Panc1 (cell line): ENCODE measurements at regions not wholly inside any gene's neighbourhood (a gene's known extent, or its start where the extent isn't known, plus 50 kb on each side); places are given as distances from the start of the nearest gene placed in this dataset.

Experiments used
- ATAC-seq: fragments of 200-7000 bp; cut with Tn5 transposase; 2 replicates; pipeline ENCODE4 v1.9.1; 2020; ENCODE audit warnings: mild to moderate bottlenecking, moderate library complexity
- BruUV-seq: library from RNA; stranded (reverse); fragments of 400-500 nt; replicated peaks from 2 replicates; lab custom pipeline; 2021; lab: Mats Ljungman, UMichigan
- CTCF ChIA-PET: fragments of 300-600 bp; sonication (Branson Sonifier 250); formaldehyde crosslinking; loops from one replicate; lab custom pipeline; 2022; ENCODE audit warnings: antibody characterized with exemption; lab: Charles Lee
- POLR2A ChIA-PET: fragments of 300-600 bp; sonication (Branson Sonifier 250); formaldehyde crosslinking; loops from one replicate; lab custom pipeline; 2022; ENCODE audit warnings: antibody characterized with exemption; lab: Charles Lee
- DNase-seq: peaks from one replicate; pipeline ENCODE4 v3.0.0-alpha.2; 2010; ENCODE audit warnings: low read depth, low spot score
- H3K27ac ChIP-seq: 2 replicates; pipeline ENCODE4 v1.5.1; 2011; ENCODE audit warnings: mild to moderate bottlenecking, low read length, inconsistent platforms
- H3K27me3 ChIP-seq: fragments of 200-500 bp; sonication (Bioruptor generic); 2 replicates; pipeline ENCODE4 v1.6.0; 2014; ENCODE audit warnings: low read length, inconsistent platforms; ENCODE audit not compliant: control insufficient read depth, insufficient read depth
- H3K36me3 ChIP-seq: fragments of 200-500 bp; sonication (Bioruptor generic); 2 replicates; pipeline ENCODE4 v1.5.1; 2014; ENCODE audit warnings: inconsistent platforms, mild to moderate bottlenecking, low read length, moderate library complexity; ENCODE audit not compliant: control insufficient read depth, insufficient read depth
- H3K4me1 ChIP-seq: 2 replicates; pipeline ENCODE4 v1.5.1; 2011; ENCODE audit warnings: inconsistent platforms, mild to moderate bottlenecking, low read length, moderate library complexity; ENCODE audit not compliant: control insufficient read depth, insufficient read depth
- H3K4me3 ChIP-seq, 2 experiments: 2 replicates each; pipeline ENCODE4 v1.5.1; 2011 to 2012; ENCODE audit warnings: low read depth in 2 of 2, low read length in 2 of 2, mild to moderate bottlenecking in 2 of 2, inconsistent platforms in 1 of 2, moderate library complexity in 1 of 2
- H3K9me3 ChIP-seq: fragments of 200-500 bp; sonication (Bioruptor generic); 2 replicates; pipeline ENCODE4 v1.5.1; 2014; ENCODE audit warnings: low read depth, mild to moderate bottlenecking, inconsistent platforms, low read length, moderate library complexity; ENCODE audit not compliant: control insufficient read depth, insufficient read depth
- POLR2AphosphoS5 ChIP-seq: IDR thresholded peaks from 2 replicates; pipeline ENCODE4 v1.6.1; 2012; ENCODE audit warnings: mild to moderate bottlenecking, low read depth, low read length, moderate library complexity
- SIN3A ChIP-seq: IDR thresholded peaks from 2 replicates; pipeline ENCODE4 v1.6.1; 2012; ENCODE audit warnings: low read depth, mild to moderate bottlenecking, low read length, moderate library complexity, borderline replicate concordance; ENCODE audit not compliant: insufficient read depth
- TCF7L2 ChIP-seq: IDR thresholded peaks from 2 replicates; pipeline ENCODE4 v1.6.1; 2011; ENCODE audit warnings: mild to moderate bottlenecking, low read depth, low read length, inconsistent platforms
- in situ Hi-C: cut with HindIII; loops from 2 replicates; pipeline ENCODE4 v1.10.0; 2016; ENCODE audit warnings: low sequenced_read_pairs, low pct_unique_long_range_greater_than_20kb
- intact Hi-C: fragments of 100-400 bp; cut with micrococcal nuclease; formaldehyde crosslinking; loops from one replicate; pipeline ENCODE4 v1.10.0; 2022; ENCODE audit not compliant: unreplicated experiment
- TF ChIP-seq, protein P1 (sequence below), 2 experiments: IDR thresholded peaks; 2 replicates each; pipeline ENCODE4 v1.6.1; 2011 to 2012; ENCODE audit warnings: low read depth in 2 of 2, control low read depth in 1 of 2, low read length in 1 of 2, mild to moderate bottlenecking in 1 of 2, moderate library complexity in 1 of 2; ENCODE audit not compliant: insufficient read depth in 1 of 2
- TF ChIP-seq, protein P2 (sequence below): fragments of 450-650 bp; IDR thresholded peaks from 2 replicates; pipeline ENCODE4 v1.5.1; 2017; ENCODE audit warnings: mild to moderate bottlenecking

DNA sequence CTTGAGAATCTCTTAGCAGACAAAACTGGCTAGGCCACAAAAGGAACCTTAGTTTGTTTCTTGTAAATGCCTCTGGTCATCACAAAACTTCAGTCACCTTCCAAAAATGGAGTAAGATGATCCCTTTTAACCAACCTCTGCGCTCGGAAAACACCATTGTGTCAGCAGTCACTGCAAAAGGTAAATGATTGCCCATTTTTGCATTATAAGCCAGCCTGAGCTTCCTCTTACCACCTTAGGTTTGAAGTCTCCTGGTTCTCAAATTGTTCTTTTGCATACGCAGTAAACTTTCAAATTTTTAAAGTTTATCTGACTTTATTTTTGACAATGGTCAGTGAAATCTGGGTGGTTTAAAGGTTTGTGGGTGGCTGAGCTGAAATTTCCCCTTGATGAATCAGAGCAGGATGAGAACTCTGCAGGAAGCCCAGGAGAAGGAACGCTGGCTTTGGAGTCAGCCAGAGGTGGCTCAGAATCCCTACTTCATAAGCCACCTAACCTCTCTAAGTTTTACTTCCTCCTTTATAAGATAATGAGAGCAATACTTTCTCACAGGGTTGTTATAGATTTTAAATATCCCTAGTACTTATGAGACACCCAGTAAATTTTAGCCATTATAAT lies 131.4 kb downstream of the MED10 start:
- Histone ChIP-seq H3K27ac (no peak overlapping the region), H3K27me3 (peaks cover 5% of the 10 kb centered on the region), H3K4me3 (no peak overlapping the region), H3K36me3 (no peaks in the 10 kb centered on the region), H3K9me3 (no peaks in the 10 kb centered on the region), H3K4me1 (no peaks in the 10 kb centered on the region)
- intact Hi-C loops (no loop called here), in situ Hi-C loops (no loop called here)
- POLR2A ChIA-PET, result no interaction called here
- CTCF ChIA-PET, result interaction anchor here (0.5 kb wide), 1 partner anchor 329 kb away, joined by 4 read pairs; no protein-coding TSS in a partner anchor
- DNase-seq (no peak), ATAC-seq (no peak)
- no TSS peak for BruUV-seq
- TF ChIP-seq, protein P1, sequence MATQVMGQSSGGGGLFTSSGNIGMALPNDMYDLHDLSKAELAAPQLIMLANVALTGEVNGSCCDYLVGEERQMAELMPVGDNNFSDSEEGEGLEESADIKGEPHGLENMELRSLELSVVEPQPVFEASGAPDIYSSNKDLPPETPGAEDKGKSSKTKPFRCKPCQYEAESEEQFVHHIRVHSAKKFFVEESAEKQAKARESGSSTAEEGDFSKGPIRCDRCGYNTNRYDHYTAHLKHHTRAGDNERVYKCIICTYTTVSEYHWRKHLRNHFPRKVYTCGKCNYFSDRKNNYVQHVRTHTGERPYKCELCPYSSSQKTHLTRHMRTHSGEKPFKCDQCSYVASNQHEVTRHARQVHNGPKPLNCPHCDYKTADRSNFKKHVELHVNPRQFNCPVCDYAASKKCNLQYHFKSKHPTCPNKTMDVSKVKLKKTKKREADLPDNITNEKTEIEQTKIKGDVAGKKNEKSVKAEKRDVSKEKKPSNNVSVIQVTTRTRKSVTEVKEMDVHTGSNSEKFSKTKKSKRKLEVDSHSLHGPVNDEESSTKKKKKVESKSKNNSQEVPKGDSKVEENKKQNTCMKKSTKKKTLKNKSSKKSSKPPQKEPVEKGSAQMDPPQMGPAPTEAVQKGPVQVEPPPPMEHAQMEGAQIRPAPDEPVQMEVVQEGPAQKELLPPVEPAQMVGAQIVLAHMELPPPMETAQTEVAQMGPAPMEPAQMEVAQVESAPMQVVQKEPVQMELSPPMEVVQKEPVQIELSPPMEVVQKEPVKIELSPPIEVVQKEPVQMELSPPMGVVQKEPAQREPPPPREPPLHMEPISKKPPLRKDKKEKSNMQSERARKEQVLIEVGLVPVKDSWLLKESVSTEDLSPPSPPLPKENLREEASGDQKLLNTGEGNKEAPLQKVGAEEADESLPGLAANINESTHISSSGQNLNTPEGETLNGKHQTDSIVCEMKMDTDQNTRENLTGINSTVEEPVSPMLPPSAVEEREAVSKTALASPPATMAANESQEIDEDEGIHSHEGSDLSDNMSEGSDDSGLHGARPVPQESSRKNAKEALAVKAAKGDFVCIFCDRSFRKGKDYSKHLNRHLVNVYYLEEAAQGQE (IDR thresholded peaks at IDR 0.05; ENCODE audit: insufficient read depth in 1 of 2, low read depth in 2 of 2, low read length in 1 of 2), result no peak
- TF ChIP-seq TCF7L2 (no peak), SIN3A (no peak), POLR2AphosphoS5 (no peak)
- TF ChIP-seq, protein P2, sequence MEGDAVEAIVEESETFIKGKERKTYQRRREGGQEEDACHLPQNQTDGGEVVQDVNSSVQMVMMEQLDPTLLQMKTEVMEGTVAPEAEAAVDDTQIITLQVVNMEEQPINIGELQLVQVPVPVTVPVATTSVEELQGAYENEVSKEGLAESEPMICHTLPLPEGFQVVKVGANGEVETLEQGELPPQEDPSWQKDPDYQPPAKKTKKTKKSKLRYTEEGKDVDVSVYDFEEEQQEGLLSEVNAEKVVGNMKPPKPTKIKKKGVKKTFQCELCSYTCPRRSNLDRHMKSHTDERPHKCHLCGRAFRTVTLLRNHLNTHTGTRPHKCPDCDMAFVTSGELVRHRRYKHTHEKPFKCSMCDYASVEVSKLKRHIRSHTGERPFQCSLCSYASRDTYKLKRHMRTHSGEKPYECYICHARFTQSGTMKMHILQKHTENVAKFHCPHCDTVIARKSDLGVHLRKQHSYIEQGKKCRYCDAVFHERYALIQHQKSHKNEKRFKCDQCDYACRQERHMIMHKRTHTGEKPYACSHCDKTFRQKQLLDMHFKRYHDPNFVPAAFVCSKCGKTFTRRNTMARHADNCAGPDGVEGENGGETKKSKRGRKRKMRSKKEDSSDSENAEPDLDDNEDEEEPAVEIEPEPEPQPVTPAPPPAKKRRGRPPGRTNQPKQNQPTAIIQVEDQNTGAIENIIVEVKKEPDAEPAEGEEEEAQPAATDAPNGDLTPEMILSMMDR, result no peak

DNA sequence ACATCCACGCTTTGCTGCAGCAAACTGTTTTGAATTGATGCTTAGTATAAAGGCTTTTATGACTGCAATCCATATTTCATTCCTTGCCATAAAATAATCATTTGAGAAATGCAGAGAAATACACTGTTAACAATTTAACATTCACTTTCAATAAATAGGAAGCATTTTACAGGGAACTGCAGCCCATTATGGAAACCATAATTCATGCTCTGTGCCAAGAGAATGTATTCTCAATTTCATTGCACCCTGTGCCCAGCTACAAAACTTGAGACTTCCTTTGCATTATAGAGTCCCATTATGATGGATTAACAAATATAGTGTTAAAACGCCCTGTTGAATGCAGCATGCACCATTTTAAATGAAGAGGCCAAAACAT lies 134.0 kb downstream of the MED10 start:
- intact Hi-C loops, result no loop called here
- CTCF ChIA-PET, result no interaction called here

More for the DNA sequence above, 134.0 kb downstream of the MED10 start:
- BruUV-seq, result no TSS peak
- H3K27ac ChIP-seq, result no peak overlapping the region
- DNase-seq (no peak), ATAC-seq (no peak)
- H3K36me3 ChIP-seq, result no peaks in the 10 kb centered on the region
- POLR2A ChIA-PET, result no interaction called here
- H3K4me1 ChIP-seq, result no peaks in the 10 kb centered on the region
- H3K27me3 ChIP-seq, result peaks cover 3% of the 10 kb centered on the region; the same call in 1 of the 2 replicates
- H3K9me3 ChIP-seq, result no peaks in the 10 kb centered on the region
- TF ChIP-seq, protein P1 (IDR thresholded peaks at IDR 0.05; ENCODE audit: insufficient read depth in 1 of 2, low read depth in 2 of 2, low read length in 1 of 2), result no peak
- TF ChIP-seq, protein P2, result no peak
- TF ChIP-seq SIN3A (no peak), POLR2AphosphoS5 (no peak), TCF7L2 (no peak)
- in situ Hi-C loops, result no loop called here
- no peak overlapping the region for H3K4me3 ChIP-seq
